Muscle layer of colon (tissue), 2 donors: ENCODE measurements at regions not wholly inside any gene's neighbourhood (a gene's known extent, or its start where the extent isn't known, plus 50 kb on each side); places are given as distances from the start of the nearest gene placed in this dataset.

ENCODE experiments used
- H3K27ac ChIP-seq: one replicate; pipeline ENCODE4 v1.7.0; 2013; ENCODE audit warnings: low read depth, mild to moderate bottlenecking, low read length, moderate library complexity
- H3K27me3 ChIP-seq, 2 donors: one replicate each; pipeline ENCODE4 v1.7.0; 2013; ENCODE audit warnings: low read length in 2 of 2, mild to moderate bottlenecking in 2 of 2; ENCODE audit not compliant: insufficient read depth in 2 of 2, control insufficient read depth in 1 of 2
- H3K36me3 ChIP-seq: one replicate; pipeline ENCODE4 v1.7.0; 2013; ENCODE audit warnings: mild to moderate bottlenecking, low read length; ENCODE audit not compliant: insufficient read depth
- H3K4me1 ChIP-seq: one replicate; pipeline ENCODE4 v1.7.0; 2013; ENCODE audit warnings: mild to moderate bottlenecking, low read length; ENCODE audit not compliant: insufficient read depth
- H3K4me3 ChIP-seq, 2 donors: one replicate each; pipeline ENCODE4 v1.7.0; 2013; ENCODE audit warnings: low read length in 2 of 2, low read depth in 1 of 2, mild to moderate bottlenecking in 1 of 2, moderate library complexity in 1 of 2
- H3K9ac ChIP-seq: one replicate; pipeline ENCODE4 v1.7.0; 2013; ENCODE audit warnings: low read length
- H3K9me3 ChIP-seq: one replicate; pipeline ENCODE4 v1.7.0; 2013; ENCODE audit warnings: mild to moderate bottlenecking, low read length
- donor health status: abdominal sarcoma.
- donor health status: Adenocarcinoma of cecum.

DNA sequence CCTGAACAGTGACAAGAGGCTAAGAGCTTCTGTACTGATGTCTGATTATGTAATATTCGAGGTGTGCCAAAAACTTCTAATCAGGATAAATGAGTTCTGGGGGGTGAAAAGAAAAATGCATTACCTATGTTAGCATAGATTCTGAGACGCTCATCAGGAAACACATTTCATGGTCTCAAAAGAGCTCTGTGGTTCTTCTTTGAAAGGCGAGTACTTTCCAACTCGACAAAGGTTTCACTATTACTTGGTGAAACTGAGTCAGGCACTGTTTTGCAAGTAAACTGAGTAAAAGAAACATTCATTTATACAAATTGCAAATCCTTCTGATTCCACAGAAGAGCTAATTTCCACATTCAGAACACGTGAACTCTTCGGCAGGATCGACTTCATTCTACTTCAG lies 523.2 kb downstream of the GATA3 start:
- Histone ChIP-seq H3K27me3 (no peaks in the 10 kb centered on the region), H3K36me3 (no peaks in the 10 kb centered on the region), H3K4me3 (no peak overlapping the region), H3K9ac (no peak overlapping the region), H3K9me3 (no peaks in the 10 kb centered on the region), H3K4me1 (no peaks in the 10 kb centered on the region), H3K27ac (no peak overlapping the region)

GRCh38 chr10:8581521-8582225 lies 527.2 kb downstream of the GATA3 start:
- Histone ChIP-seq H3K27me3 (no peaks in the 10 kb centered on the region), H3K9me3 (no peaks in the 10 kb centered on the region), H3K27ac (no peak overlapping the region), H3K4me1 (no peaks in the 10 kb centered on the region), H3K36me3 (no peaks in the 10 kb centered on the region), H3K9ac (no peak overlapping the region), H3K4me3 (no peak overlapping the region)

DNA sequence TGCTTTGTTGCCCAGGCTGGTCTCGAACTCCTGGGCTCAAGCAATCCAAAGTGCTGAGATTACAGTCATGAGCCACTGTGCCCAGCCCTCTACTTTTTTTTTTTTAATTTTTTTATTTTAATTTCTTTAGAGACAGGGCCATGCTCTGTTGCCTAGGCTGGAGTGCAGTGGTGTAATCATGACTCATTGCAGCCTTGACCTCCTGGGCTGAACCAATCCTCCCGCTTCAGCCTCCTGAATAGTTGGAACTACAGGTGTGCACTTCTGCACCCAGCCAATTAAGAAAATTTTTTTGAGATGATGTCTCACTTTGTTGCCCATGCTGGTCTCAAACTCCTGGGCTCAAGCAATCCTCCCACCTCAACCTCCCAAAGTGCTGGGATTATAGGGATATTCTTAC lies 528.6 kb downstream of the GATA3 start:
- no peaks in the 10 kb centered on the region for H3K27me3 ChIP-seq
- H3K4me1 ChIP-seq, result no peaks in the 10 kb centered on the region
- H3K9me3 ChIP-seq, result no peaks in the 10 kb centered on the region

DNA sequence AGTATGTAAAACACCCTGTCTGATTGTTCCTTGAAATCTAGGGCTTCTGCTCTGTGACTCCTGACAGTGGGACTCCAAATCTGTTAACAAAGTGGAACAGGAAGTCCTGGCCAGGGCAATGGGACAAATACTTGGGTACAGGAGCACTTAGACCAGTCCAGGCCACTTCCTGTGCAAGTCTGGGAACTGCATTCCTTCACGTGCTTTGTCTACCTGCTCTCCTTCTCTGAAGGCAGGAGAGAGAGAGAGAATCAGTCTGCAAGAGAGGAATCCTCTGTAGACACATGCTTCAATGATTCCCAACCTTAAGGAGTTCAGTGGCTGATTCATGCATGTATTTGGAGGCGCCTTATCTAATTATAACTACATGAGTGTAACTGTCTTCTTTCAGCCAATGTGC lies 530.2 kb downstream of the GATA3 start:
- no peak overlapping the region for H3K27ac ChIP-seq
- H3K9ac ChIP-seq, result no peak overlapping the region
- H3K9me3 ChIP-seq, result no peaks in the 10 kb centered on the region
- no peaks in the 10 kb centered on the region for H3K4me1 ChIP-seq
- no peaks in the 10 kb centered on the region for H3K36me3 ChIP-seq
- H3K27me3 ChIP-seq, result no peaks in the 10 kb centered on the region
- H3K4me3 ChIP-seq, result no peak overlapping the region

More for the DNA sequence above, 528.6 kb downstream of the GATA3 start:
- Histone ChIP-seq H3K9ac (no peak overlapping the region), H3K4me3 (no peak overlapping the region), H3K36me3 (no peaks in the 10 kb centered on the region), H3K27ac (no peak overlapping the region)

- no peak overlapping the region for H3K9ac ChIP-seq
- H3K27me3 ChIP-seq, result no peaks in the 10 kb centered on the region
- H3K4me1 ChIP-seq, result no peaks in the 10 kb centered on the region
- H3K36me3 ChIP-seq, result no peaks in the 10 kb centered on the region
- no peak overlapping the region for H3K4me3 ChIP-seq
- H3K27ac ChIP-seq, result no peak overlapping the region
- H3K9me3 ChIP-seq, result no peaks in the 10 kb centered on the region
Observed at GRCh38 chr10:8586504-8586903, 532.0 kb downstream of the GATA3 start.

- H3K4me1 ChIP-seq, result no peaks in the 10 kb centered on the region
- no peak overlapping the region for H3K27ac ChIP-seq
- no peak overlapping the region for H3K4me3 ChIP-seq
- H3K27me3 ChIP-seq, result no peaks in the 10 kb centered on the region
- H3K9ac ChIP-seq, result no peak overlapping the region
- H3K36me3 ChIP-seq, result no peaks in the 10 kb centered on the region
- no peaks in the 10 kb centered on the region for H3K9me3 ChIP-seq
Observed at GRCh38 chr10:8588135-8588534, 533.6 kb downstream of the GATA3 start.

DNA sequence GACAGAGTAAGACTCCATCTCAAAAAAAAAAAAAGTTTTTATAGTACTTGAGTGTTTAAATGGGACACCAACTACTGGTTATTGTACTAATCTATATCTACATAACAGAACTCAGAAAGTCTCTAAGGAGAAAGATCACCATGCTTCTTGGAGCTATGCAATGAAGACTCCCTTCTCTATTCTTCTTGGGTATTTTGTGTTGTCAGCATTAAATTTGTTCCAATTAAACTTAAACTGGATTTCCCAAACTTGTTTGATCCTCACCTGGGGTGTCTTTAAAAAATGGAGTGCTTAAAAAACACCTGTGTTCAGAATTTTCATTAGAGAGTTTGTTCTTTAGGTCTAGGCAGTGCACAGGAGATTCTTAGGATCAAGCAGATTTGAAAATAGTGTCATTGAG lies 536.0 kb downstream of the GATA3 start:
- H3K36me3 ChIP-seq, result no peaks in the 10 kb centered on the region
- no peaks in the 10 kb centered on the region for H3K4me1 ChIP-seq
- no peak overlapping the region for H3K9ac ChIP-seq
- H3K27me3 ChIP-seq, result no peaks in the 10 kb centered on the region
- no peaks in the 10 kb centered on the region for H3K9me3 ChIP-seq
- H3K4me3 ChIP-seq, result no peak overlapping the region
- no peak overlapping the region for H3K27ac ChIP-seq

DNA sequence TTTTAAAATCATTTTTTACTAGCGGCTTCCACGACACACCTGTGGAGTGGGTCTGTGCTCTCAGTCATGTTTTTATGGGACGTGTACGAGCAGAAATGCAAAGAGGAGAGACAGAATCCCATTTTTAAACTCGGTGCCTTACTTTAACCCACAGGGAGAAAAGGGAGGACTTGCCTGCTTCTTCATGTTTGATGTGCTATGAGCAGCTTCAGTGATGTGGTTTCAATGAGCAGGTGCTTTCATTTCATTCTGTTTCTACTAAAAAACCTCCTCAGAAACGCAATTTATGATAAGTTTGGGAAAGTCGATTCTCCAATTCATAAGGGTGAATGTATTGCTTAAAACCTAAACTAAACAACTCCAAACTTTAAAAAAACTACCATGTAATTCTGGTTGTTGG lies 537.2 kb downstream of the GATA3 start:
- no peak overlapping the region for H3K9ac ChIP-seq
- H3K27ac ChIP-seq, result no peak overlapping the region
- H3K4me3 ChIP-seq, result no peak overlapping the region
- no peaks in the 10 kb centered on the region for H3K27me3 ChIP-seq
- H3K36me3 ChIP-seq, result no peaks in the 10 kb centered on the region
- no peaks in the 10 kb centered on the region for H3K9me3 ChIP-seq
- no peaks in the 10 kb centered on the region for H3K4me1 ChIP-seq

- Histone ChIP-seq H3K27me3 (no peaks in the 10 kb centered on the region), H3K9me3 (no peaks in the 10 kb centered on the region), H3K27ac (no peak overlapping the region), H3K4me3 (no peak overlapping the region), H3K4me1 (no peaks in the 10 kb centered on the region), H3K36me3 (no peaks in the 10 kb centered on the region), H3K9ac (no peak overlapping the region)
Observed at GRCh38 chr10:8594176-8594575, 539.7 kb downstream of the GATA3 start.

DNA sequence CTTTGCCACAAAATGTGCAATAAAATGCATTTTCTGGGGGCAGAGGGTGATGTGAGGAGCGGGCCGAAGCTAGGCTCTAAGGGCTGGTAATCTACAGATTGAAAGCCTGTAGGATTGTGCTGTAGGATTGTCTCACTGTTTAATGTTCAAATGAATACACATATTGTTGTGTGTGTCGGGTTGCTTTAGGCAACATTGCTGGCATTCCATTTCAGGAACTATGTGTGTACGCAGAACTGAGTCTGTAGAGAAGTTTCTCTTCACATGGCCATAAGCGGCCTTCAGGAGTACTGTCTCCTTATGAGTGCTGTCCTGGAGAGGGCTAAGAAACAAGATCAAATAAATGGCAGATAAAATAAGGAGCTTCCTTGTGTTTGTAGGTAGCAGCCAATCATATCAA lies 540.2 kb downstream of the GATA3 start:
- no peaks in the 10 kb centered on the region for H3K36me3 ChIP-seq
- no peak overlapping the region for H3K9ac ChIP-seq
- H3K4me1 ChIP-seq, result no peaks in the 10 kb centered on the region
- no peaks in the 10 kb centered on the region for H3K9me3 ChIP-seq
- H3K27ac ChIP-seq, result no peak overlapping the region
- H3K4me3 ChIP-seq, result no peak overlapping the region
- no peaks in the 10 kb centered on the region for H3K27me3 ChIP-seq

GRCh38 chr10:8595140-8595539 lies 540.7 kb downstream of the GATA3 start:
- no peaks in the 10 kb centered on the region for H3K9me3 ChIP-seq
- no peaks in the 10 kb centered on the region for H3K36me3 ChIP-seq
- no peak overlapping the region for H3K9ac ChIP-seq
- H3K27me3 ChIP-seq, result no peaks in the 10 kb centered on the region
- no peaks in the 10 kb centered on the region for H3K4me1 ChIP-seq
- H3K4me3 ChIP-seq, result no peak overlapping the region
- no peak overlapping the region for H3K27ac ChIP-seq

DNA sequence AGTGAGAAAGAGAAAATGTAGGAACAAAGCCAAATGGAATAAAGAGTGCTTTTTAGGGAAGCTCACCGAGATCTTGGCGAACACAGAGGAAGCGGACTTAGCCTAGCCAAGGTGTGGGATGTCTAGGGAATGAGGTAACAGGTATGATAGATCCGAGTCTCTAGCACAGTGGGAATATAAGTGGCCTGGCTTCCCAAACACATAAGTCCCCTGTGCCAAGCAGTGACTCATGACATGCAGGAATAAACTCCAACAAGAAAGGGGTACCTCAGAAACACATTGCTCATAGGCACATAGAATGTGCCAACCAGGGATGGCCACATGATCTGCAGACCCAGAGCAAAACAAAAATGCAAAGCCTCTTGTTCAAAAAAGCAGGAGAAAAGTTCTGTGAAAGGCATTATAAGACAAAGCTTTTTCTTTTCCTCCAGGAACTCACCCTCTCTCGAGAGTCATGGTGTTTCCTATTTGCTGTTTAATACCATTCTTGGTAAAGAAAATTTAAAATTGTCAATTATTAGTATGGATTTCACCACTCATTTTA lies 542.5 kb downstream of the GATA3 start:
- Histone ChIP-seq H3K4me1 (no peaks in the 10 kb centered on the region), H3K4me3 (no peak overlapping the region), H3K9ac (no peak overlapping the region), H3K27me3 (no peaks in the 10 kb centered on the region), H3K27ac (no peak overlapping the region), H3K36me3 (no peaks in the 10 kb centered on the region), H3K9me3 (no peaks in the 10 kb centered on the region)
